ENCODE measurements at regions not wholly inside any gene's neighbourhood (a gene's known extent, or its start where the extent isn't known, plus 50 kb on each side); places are given as distances from the start of the nearest gene placed in this dataset.

DNA sequence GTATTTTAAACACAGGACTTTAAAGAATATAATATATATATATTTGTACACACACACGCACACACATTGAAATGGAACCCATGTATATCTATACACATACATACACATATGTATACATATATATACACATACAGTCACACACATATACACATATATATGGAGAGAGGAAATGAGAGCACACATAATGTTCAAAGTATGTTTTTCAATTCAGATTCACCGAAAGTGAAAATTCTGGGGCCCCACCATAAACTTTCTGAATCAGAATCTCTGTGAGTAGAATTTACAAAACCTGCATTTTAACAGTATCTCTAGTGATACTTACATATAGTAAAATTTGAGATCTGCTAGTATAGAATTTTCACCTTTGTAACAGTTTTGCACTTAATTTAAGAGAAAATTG, 60.4 kb upstream of the OBI1 start:
- TF ChIP-seq, protein P1, sequence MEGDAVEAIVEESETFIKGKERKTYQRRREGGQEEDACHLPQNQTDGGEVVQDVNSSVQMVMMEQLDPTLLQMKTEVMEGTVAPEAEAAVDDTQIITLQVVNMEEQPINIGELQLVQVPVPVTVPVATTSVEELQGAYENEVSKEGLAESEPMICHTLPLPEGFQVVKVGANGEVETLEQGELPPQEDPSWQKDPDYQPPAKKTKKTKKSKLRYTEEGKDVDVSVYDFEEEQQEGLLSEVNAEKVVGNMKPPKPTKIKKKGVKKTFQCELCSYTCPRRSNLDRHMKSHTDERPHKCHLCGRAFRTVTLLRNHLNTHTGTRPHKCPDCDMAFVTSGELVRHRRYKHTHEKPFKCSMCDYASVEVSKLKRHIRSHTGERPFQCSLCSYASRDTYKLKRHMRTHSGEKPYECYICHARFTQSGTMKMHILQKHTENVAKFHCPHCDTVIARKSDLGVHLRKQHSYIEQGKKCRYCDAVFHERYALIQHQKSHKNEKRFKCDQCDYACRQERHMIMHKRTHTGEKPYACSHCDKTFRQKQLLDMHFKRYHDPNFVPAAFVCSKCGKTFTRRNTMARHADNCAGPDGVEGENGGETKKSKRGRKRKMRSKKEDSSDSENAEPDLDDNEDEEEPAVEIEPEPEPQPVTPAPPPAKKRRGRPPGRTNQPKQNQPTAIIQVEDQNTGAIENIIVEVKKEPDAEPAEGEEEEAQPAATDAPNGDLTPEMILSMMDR (IDR thresholded peaks at IDR 0.05; ENCODE audit: control insufficient read depth, insufficient read depth, low read depth, low read length, missing control alignments), result no peak
- DNase-seq (ENCODE audit: low read depth), result no peak
- no peak overlapping the region for H3K4me3 ChIP-seq (ENCODE audit: control insufficient read depth, low read depth, low read length)

DNA sequence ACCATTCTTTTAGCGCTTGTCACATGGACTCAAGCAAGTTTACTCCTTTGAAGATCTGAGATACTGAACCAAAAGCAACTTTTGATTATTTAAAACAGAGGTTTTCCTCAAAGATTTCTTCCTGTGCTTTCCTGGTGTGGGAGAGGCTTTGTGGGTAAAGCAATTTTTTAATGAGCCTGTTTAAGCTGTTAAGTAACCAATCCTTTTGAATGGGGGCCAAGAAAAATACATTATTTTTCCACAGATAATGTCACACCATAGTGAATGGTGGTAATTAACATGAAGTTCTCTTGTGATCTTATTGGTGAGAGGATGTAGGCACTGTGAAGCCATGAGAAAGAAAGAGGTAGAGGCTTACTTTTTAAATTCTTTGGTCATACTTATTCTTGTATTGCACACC, 55.8 kb upstream of the OBI1 start:
- TF ChIP-seq, protein P1 (IDR thresholded peaks at IDR 0.05; ENCODE audit: control insufficient read depth, insufficient read depth, low read depth, low read length, missing control alignments), result no peak
- no peak overlapping the region for H3K4me3 ChIP-seq (ENCODE audit: control insufficient read depth, low read depth, low read length)
- no peak for DNase-seq (ENCODE audit: low read depth)

- no peak overlapping the region for H3K4me3 ChIP-seq (ENCODE audit: control insufficient read depth, low read depth, low read length)
- no peak for DNase-seq (ENCODE audit: low read depth)
- TF ChIP-seq, protein P1 (IDR thresholded peaks at IDR 0.05; ENCODE audit: control insufficient read depth, insufficient read depth, low read depth, low read length, missing control alignments), result no peak
These were observed 53.9 kb upstream of the OBI1 start for GRCh38 chr13:78712831-78713230.

- TF ChIP-seq, protein P1 (IDR thresholded peaks at IDR 0.05; ENCODE audit: control insufficient read depth, insufficient read depth, low read depth, low read length, missing control alignments), result no peak
- H3K4me3 ChIP-seq (ENCODE audit: control insufficient read depth, low read depth, low read length), result no peak overlapping the region
- DNase-seq (ENCODE audit: low read depth), result no peak
These were observed 50.1 kb upstream of the OBI1 start for GRCh38 chr13:78709028-78709427.
